HUDEP-2 (cell line): ENCODE measurements at regions not wholly inside any gene's neighbourhood (a gene's known extent, or its start where the extent isn't known, plus 50 kb on each side); places are given as distances from the start of the nearest gene placed in this dataset.
"Not testable (repeated sequence)": the region's sequence is repeated elsewhere in the genome, so short reads cannot be mapped to it uniquely, and the experiment has no call there.

Experiments
- DNase-seq, 76 experiments: peaks; one replicate each; lab custom pipeline; 2025; ENCODE audit not compliant: unreplicated experiment in 76 of 76; lab: John Stamatoyannopoulos, UW

- DNase-seq = no peak
Observed at GRCh38 chr6:10343320-10343719, 71.6 kb downstream of the TFAP2A start.

- no peak for DNase-seq
Observed at GRCh38 chr6:10341605-10342004, 73.3 kb downstream of the TFAP2A start.

GRCh38 chr6:10338151-10338550 lies 76.7 kb downstream of the TFAP2A start:
- DNase-seq = no peak

GRCh38 chr6:10337376-10337775 lies 77.5 kb downstream of the TFAP2A start:
- not testable (repeated sequence) for DNase-seq

- no peak for DNase-seq
Observed at GRCh38 chr6:10332111-10332510, 82.8 kb downstream of the TFAP2A start.

- no peak for DNase-seq
Observed at GRCh38 chr6:10331334-10331968, 83.4 kb downstream of the TFAP2A start.

GRCh38 chr6:10330515-10330914 lies 84.4 kb downstream of the TFAP2A start:
- DNase-seq = no peak

- no peak for DNase-seq
Observed at GRCh38 chr6:10323018-10323417, 91.9 kb downstream of the TFAP2A start.

GRCh38 chr6:10320291-10320690 lies 94.6 kb downstream of the TFAP2A start:
- DNase-seq = no peak

- DNase-seq = no peak
Observed at GRCh38 chr6:10316373-10316721, 98.5 kb downstream of the TFAP2A start.

GRCh38 chr6:10315658-10316372 lies 99.1 kb downstream of the TFAP2A start:
- no peak for DNase-seq

- no peak for DNase-seq
Observed at GRCh38 chr6:10315034-10315433, 99.8 kb downstream of the TFAP2A start.

- DNase-seq = no peak
Observed at GRCh38 chr6:10314163-10314955, 100.5 kb downstream of the TFAP2A start.

GRCh38 chr6:10313799-10314162 lies 101.1 kb downstream of the TFAP2A start:
- no peak for DNase-seq

- DNase-seq = no peak
Observed at GRCh38 chr6:10312445-10312844, 102.4 kb downstream of the TFAP2A start.

GRCh38 chr6:10311546-10312405 lies 103.1 kb downstream of the TFAP2A start:
- not testable (repeated sequence) for DNase-seq

- DNase-seq = no peak
Observed at GRCh38 chr6:10310826-10311225, 104.0 kb downstream of the TFAP2A start.

GRCh38 chr6:10310330-10310653 lies 104.6 kb downstream of the TFAP2A start:
- no peak for DNase-seq

- DNase-seq = no peak
Observed at GRCh38 chr6:10309457-10310329, 105.2 kb downstream of the TFAP2A start.

- DNase-seq = no peak
Observed at GRCh38 chr6:10307476-10307875, 107.4 kb downstream of the TFAP2A start.
